ENCODE measurements at regions not wholly inside any gene's neighbourhood (a gene's known extent, or its start where the extent isn't known, plus 50 kb on each side); places are given as distances from the start of the nearest gene placed in this dataset.

DNA sequence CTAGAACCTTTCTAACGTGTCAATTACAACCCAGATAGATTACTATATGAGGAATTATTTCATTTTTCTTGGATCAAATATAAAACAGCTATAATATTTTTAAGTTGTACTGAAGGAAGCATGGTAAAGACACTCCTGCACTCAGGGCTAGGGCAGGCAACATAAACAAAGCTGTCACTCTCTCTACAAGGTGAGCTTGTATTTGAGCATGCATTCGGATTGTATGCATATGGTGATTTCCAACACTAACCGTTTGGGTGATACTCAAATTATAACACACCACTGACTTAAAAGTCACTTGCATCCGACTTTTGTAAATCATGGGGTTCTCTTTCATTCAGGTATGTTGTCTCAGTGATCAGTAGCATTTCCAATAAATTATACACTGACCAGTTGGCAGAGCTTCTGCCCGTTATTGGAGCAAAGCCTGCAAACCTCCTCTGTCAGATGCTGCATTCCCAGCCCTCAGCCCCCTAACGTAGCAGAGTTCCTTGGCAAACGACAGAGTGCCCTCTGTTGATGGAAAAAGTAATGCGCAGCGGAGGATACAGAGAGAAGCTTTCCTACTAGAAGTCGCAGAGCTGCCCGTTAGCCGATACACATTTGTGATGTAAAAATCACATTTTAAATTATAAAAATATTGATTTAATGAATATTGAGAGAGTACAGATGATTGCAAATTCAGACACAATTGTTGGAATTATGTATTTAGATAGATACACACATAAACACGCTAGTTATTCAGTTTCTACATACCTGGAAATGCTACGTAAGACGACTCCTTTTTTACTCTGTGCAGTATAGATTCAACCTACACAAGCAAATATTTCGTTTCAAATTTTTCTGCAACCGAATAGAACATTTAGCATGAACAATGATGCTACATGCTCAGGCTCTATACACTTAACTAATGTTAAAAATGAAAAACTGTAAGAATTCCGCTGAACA is 173.9 kb upstream of the SP4 start:
- no peak for DNase-seq

DNA sequence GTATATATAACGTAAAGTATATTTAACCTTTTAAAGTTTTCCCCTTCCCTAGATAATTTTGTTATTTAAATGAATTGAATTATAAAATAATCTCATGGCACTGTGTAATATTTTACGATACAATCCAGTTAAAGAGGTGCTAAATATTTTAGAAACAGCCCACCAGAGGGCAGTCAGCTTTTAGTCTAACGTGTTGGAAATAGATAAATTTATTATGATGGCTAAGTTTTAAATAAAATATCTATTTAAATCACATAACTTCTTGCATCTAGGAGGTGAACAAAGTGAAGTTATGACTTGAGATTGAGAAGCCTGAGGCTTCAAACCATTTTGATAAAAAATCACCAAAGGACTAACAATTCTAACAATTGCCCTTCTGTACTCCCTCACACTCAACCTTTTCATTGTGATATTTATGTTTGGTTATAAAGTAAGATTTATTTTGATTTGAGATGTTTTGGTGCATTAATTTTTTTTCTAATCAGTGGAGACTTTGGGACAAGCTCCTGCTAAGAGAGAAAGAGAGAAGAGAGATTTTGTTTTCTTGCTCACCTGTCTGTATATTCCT is 171.5 kb upstream of the SP4 start:
- peak; percentile 8 for DNase-seq

DNA sequence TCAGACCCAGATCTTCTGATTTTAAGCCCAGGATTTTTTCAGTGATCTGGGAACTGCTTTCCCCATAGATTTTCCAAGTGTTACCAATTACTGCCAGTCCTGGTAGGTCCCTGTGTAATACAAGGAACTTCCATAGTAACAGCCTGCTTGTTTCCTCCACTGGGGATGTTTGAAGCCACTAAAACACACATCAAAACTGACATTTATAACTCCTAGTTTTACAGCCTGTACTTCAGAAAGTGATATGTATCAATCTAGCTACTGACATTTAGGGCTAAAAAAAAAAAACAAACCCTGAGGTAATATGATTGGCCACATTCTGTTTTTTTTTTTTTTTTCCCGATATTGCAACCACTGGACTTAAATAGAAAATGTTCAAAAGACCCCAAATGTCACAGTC is 166.9 kb upstream of the SP4 start:
- no peak for DNase-seq

DNA sequence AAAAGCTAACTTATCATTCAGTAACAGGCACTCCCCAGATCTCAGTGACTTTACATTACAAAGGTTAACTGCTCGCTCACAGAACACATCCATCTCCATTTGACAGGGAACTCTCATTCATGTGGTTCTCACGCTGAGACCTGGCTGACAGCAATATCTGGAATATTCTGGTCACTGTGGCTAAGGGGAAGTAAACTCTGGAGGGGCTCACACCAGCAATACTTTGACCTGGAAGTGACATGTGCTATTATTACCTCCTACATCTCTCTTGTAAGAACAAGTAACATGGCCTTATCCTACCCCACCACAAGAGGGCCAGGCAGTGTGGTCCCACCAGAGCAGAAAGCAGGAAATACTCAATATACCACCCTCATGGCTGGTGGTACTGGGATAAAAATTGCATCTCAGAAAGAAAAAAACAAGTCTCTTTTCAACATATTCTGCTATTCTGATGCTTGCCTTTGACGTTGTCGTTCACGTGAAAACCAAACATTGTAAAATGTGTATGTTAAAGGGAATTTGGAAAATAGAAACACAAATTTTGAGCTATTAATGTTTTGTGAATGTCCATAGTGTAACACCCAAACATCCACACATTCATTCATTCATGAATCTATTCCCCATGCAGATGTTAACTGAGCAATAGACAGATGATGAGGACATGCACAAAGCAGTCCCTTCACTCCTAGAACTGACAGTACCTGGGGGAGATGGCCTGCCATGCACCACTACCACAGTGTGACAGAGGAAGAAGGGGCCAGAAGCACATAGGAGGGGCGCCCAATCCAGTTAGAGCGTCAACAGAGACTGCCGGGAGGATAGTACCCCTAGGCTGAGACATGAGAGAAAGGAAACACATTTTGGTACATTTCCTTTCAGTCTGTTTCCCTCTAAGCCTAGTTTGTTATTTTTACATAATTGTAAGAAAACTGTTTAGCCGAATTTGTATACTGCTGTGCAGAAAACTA is 166.0 kb upstream of the SP4 start:
- DNase-seq, result no peak

DNA sequence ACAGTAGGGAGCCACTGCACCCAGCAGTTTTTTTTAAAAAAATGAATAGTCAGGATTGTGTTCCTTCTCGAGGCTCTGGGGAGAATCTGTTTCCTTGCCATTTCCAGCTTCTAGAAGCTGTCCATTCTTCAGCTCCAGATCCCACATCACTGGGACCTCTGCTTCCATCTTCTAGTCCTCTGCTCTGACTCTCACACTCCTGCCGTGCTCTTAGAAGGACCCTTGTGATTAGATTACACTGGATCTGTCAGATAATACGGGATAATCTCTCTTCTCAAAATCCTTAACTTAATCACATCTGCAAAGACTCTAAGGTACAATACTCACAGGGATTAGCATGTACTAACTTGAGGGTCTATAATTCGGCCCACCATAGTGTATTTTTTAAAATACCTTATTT is 158.9 kb upstream of the SP4 start:
- no peak for DNase-seq

DNA sequence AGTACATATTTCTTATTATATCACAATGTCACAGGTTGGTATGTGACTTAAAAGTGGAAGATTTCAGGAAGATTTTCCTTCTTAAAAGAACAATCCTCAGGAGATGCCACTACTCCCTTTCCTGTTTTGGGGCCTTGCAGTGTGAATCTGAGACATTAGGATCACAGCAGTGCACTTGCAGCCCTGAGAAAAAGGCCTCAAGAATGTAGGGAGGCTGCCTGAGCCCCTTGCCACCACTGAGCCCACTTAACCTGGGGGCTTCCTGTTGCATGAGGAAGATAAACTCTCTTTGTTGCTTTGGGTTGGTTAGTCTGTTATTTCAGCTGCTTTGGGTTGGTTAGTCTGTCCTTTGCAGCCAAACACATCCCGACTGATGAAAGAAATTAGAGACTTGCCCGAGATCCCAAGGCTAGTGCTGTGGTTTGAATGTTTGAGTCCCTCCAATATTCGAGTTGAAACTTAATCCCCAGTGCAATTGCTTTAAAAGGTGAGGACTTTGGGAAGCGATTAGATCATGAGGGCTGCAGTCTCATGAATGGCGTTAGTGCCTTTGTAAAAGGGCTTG is 151.3 kb upstream of the SP4 start:
- DNase-seq, result no peak

DNA sequence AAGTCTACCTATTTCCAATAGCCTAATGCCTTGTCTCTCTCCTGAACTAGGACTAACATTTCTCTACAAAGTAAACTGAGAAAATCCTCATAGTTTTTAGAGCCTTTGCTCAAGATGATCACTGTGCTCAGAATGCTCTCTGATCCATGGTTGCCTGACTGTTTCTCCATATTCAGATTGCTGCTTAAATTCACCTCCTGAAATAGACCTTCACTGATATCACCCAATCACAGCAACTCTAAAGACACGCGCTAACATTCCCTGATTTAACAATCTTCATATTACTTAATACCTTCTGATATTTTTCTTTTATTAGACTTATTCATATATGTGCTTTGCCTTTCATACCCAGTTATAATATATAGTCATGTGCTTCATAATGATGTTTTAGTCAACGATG is 148.9 kb upstream of the SP4 start:
- DNase-seq, result no peak

DNA sequence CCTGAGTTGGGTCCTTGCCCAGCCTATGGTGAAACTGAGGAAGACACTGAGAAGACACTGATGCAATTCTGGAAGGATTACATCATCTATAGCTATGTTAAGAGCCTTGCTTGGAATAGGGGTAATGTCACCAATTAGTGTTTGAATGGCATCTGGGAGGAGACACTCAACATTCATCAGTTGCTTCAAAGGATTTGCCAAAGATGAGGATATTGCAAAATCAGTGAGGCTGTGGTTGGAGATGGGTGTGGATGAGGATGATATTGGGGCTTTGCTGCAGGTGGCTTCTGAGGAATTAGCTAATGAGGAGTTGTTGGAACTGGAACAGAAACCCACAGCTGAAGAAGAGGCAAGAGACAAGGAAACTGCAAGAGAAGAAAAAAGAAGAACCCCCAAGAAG is 146.7 kb upstream of the SP4 start:
- DNase-seq, result no peak

DNA sequence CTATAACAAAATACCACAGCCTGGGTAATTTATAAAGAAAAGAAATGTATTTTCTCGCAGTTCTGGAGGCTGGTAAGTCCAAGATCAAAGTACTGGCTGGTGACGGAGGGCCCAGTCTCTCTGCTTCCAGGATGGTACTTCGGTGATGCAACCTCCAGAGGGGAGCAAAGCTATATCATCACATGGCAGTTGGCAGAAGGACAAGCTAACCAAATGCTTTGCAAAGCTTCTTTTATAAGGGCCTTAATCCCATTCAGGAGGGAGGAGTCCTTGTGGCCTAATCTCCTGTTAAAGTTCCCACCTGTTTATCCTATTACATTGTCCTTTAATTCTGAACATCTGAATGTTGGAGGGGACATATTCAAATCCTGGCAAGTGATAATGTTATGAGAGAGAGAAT is 134.1 kb upstream of the SP4 start:
- DNase-seq, result no peak

DNA sequence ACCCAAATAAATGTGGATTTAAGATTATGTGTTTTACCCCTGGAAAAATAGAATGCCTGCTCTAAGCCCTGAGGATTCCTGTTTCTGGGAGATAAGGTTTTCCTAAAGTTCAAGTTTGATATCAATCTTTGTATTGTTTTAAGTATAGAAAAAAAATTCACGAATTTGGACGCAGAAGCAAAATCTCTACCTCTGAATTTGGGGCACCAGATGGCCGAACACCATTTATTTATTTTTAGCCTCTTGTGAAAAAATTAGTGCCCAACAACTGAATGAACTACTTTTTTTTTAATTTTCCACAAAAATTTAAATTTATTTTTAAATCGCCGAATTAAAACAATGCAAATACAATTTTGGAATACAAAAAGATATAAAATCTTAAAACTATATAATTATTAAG is 128.1 kb upstream of the SP4 start:
- no peak for DNase-seq

DNA sequence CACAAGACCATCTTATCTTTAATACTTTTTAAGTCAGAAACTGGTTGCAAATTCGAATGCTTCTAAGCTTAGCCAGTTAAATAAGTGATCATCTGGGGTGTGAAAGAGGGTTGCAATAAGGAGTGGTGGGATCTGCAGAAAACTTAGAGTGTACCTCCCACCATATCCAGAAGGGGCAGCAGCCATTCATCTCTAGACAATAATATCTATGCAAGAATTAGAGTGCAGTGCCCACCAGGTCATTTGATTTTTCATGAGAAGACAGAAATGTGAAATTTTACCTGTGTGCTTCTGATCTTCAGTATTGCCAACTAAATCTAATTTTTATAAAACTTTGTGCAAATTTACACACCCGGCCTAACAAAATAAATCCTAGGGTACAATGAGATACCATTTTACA is 127.2 kb upstream of the SP4 start:
- no peak for DNase-seq

DNA sequence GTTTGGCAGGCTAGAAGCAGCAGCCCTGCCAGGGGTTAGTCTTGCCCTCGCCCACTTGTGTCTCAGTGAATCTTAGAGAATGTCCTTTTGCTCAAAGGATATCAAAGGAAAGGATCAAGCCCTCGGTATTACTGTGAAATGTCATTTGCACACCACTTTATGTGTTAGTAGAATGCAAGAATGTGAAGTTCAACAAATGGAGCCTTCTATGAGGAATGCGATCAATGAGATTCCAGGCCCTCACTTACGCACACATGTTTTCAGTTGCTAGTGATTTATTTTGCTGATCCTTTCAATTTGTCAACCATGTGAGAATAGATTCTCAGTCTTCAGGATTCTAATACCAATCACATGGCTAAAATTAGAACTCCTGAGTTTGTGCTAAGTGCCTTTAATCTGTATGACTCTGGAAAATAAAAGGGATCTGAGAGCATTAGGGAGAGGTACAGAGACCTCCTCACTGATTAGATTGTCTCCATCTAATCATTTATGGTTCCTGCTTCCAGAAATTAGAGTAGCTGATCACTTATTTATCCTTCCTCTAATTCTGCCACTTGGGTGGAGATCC is 123.0 kb upstream of the SP4 start:
- DNase-seq, result no peak

DNA sequence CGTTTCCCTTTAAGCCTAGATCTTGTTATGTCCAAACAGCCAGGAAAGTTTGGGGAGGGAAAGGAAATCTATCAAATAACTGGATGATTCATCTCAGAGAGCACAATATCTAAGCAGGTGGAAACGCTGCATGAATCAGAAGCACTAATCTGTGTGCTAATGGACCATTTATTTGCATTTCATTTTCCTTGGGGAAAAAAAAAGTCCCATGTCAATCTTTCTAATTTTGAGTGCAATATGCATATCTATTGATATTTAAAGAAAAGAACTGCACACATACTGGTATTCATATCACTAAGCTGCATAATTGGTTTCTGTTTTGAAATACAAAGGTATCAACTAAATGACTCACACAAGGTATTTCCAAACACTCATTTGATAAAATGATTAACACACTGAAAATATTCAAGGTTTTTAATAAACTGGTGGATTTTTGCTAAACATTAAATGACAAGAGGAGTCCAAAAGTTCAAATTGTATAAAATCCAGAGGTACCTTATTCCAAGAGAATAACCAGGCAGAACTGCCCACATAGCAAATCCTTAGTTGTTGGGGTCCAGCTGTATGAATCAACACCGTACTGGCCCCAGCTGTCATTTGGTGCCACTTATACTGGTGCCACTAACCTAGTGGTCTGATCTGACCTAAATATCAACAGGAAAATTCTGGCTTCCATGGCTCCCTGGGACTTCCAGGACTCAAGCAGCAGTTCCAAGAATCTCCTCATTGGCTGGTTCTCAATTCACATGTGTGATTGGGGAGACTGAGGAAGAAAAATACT is 122.2 kb upstream of the SP4 start:
- no peak for DNase-seq

DNA sequence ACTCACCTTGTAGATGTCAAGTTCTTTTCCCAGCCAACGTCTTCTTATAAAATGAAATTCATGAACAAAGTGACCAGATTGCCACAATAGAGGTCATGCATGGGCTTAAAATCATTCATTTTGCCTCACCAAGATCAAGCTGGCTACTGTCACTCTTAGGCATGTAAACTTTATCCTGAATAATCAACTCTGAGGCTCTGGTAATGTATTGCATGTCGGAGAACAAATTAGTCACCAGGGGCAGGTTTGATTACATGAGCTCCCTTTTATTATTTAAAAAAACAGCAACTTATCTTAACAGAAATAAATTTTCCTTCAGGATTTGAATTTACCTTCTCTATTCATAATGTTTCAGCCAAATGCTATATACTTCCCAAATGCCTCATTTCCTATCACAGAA is 112.9 kb upstream of the SP4 start:
- DNase-seq, result no peak

DNA sequence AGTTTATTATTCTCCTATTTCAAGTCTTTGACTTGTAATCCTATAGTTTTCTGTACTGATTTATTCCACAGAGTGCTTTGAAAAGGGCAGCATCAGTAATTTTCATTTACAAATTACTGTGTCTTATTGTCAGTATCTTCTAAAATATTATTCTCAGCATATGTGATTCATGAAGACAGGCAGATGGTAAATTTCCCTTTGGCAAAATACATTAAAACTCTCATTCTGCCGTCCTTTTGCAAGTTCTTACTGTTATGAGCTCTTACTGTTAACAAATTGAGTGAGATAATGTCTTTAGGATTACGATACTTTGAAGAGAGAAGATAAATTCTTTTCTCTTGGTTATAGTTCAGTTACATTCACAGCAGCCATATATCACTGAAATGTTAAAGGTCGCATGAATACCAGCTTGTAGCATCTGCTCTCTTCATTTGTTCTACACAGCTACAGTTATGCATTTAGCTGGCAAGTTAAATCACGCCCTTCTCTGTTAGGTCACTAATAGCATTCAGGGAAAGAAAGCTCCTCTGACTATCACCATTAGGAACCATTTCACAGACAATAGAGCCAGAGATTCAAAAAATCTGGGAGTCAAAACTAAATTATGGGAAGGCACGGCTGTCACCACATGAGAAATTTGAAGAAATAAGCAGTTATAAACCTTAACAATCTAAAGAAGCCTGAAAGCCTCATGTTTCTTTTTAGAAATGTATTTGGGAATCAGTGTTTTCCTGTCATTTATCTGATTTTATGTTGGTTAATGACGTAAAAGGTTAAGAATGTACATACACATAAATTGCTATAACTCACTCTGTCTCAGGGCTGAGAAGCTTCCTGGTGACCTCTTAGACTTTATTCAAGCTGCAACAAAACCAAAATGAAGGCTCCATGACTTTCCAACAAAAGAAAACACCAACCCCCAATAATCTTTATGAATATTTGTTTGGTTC is 109.6 kb upstream of the SP4 start:
- DNase-seq, result no peak

DNA sequence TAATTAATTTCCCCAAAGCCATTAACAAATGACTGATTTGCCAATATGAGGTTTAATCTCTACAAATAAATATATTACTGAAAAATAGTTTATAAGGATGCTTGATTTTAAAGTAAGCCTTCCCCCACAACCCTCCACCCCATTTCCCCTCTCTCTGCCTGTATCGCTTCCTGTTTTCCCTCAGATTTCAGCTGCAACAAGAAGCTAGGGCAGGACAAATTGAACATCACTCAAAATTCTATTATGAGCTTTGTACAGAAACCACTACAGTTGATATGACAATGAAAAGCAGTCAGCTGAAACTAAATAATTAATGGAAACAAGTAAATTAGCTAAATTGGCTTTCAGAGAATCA is 109.0 kb upstream of the SP4 start:
- no peak for DNase-seq

DNA sequence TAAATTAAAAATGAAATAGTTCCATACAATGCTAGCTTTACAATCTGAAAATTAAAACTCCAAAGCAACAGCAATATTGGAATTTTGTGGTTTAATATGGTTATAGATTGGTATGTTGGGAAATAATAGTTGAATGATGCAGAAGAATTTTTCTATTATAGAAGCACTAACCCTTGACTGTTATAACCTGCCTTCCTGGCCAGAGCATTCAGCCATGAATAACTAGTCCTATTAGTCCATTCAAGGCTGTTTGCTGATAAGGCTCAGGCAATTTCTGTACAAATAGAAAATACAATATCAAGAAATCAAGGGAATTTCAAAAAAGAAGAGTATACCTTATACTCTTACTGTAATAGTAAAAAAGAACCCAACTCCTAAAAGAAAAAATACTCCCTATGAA is 101.6 kb upstream of the SP4 start:
- no peak for DNase-seq

DNA sequence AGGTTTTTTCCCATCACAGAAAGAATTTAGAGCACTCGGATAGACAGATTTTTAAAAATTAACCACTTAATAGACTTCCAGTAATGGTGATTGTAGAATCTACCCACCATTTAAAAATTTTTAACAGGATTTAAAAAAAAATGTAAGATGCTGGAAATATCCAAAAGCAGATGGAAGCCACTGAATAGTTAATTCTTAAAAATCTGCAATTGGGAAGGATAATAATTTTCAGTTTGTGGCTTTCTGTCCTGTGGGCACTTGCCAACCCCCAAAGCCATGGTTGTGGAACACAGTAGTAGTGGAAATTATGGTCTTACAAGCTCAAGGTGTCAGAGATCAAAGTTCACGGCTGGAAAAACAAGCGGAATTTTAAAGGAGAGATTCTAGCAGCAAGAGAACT is 101.0 kb upstream of the SP4 start:
- DNase-seq, result no peak

DNA sequence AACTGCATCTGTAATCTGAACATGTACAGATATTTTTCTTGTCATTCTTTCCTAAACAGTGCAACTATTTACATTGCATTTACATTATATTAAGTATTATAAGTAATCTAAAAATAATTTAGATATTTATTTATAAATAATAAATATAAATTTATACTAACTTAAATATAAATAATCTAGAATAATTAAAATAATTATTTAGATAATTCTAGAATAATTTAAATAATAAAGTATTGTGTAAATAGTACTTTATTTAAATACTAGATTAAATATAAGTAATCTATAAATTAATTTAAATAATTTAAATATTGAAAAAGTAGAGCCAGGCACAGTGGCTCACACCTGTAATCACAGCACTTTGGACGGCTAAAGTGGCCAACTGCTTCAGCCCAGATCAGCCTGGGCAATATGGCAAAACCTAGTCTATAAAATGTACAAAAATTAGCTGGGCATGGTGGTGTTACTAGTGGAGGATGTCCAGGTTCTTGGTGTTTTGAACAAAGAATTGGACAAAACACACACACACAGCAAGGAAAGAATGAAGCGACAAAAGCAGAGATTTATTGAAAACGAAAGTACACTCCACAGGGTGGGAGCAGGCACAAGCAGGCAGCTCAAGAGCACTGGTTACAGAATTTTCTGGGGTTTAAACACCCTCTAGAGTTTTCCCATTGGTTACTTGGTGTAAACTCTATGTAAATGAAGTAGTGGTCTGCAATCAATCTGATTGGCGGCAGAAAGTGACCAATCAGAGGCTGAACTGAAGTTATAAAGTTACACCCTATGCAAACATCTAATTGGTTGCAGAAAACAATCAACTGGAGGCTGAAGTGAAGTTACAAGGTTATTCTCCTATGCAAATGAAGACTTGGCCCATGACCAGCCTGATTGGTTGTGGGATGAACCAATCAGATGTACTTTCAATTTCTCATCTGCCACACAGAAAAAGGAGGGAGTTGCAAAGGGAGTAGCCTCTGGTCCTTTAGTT is 100.2 kb upstream of the SP4 start:
- no peak for DNase-seq
